Caco-2 (cell line): ENCODE measurements at regions not wholly inside any gene's neighbourhood (a gene's known extent, or its start where the extent isn't known, plus 50 kb on each side); places are given as distances from the start of the nearest gene placed in this dataset.

Experiments
- BruUV-seq: library from RNA; stranded (reverse); fragments of 400-500 nt; replicated peaks from 2 replicates; lab custom pipeline; 2021; lab: Mats Ljungman, UMichigan
- CTCF ChIA-PET: fragments of 300-600 bp; sonication (Branson Sonifier 250); formaldehyde crosslinking; loops from one replicate; lab custom pipeline; 2022; ENCODE audit warnings: antibody characterized with exemption; lab: Charles Lee
- POLR2A ChIA-PET: fragments of 300-600 bp; sonication (Branson Sonifier 250); formaldehyde crosslinking; loops from one replicate; lab custom pipeline; 2022; ENCODE audit warnings: antibody characterized with exemption; lab: Charles Lee
- DNase-seq, 2 experiments: peaks; one replicate each; pipeline versions ENCODE4 v3.0.0 to v3.0.0-alpha.2; 2020 to 2022
- H3K27me3 ChIP-seq: replicated peaks from 2 replicates; pipeline ENCODE4 v1.6.0; 2011; ENCODE audit warnings: low read length; ENCODE audit not compliant: control insufficient read depth, insufficient read depth
- H3K36me3 ChIP-seq: 2 replicates; pipeline ENCODE4 v1.5.1; 2011; ENCODE audit warnings: low read length; ENCODE audit not compliant: control insufficient read depth, insufficient read depth
- H3K4me1 ChIP-seq: fragments of 250-450 bp; sonication (Bioruptor Pico); 2 replicates; pipeline ENCODE4 v1.5.1; 2020; ENCODE audit warnings: mild to moderate bottlenecking
- H3K4me3 ChIP-seq: 2 replicates; pipeline ENCODE4 v1.5.1; 2011; ENCODE audit warnings: low read depth, mild to moderate bottlenecking, control low read depth, low read length
- H3K9me3 ChIP-seq: fragments of 250-450 bp; sonication (Bioruptor Pico); 2 replicates; pipeline ENCODE4 v1.5.1; 2020; ENCODE audit warnings: mild to moderate bottlenecking, moderate library complexity
- H3K27ac Mint-ChIP-seq: one replicate; pipeline ENCODE4 v1.8.0; 2022; ENCODE audit warnings: mixed read lengths; ENCODE audit not compliant: unreplicated experiment
- H3K27me3 Mint-ChIP-seq: one replicate; pipeline ENCODE4 v1.8.0; 2022; ENCODE audit warnings: mixed read lengths; ENCODE audit not compliant: insufficient read depth, unreplicated experiment
- H3K36me3 Mint-ChIP-seq: one replicate; pipeline ENCODE4 v1.8.0; 2022; ENCODE audit warnings: mild to moderate bottlenecking, mixed read lengths; ENCODE audit not compliant: insufficient read depth, unreplicated experiment
- H3K4me1 Mint-ChIP-seq: one replicate; pipeline ENCODE4 v1.8.0; 2022; ENCODE audit warnings: low read depth, mixed read lengths; ENCODE audit not compliant: unreplicated experiment
- H3K4me3 Mint-ChIP-seq: one replicate; pipeline ENCODE4 v1.8.0; 2022; ENCODE audit warnings: mild to moderate bottlenecking, moderate library complexity, mixed read lengths; ENCODE audit not compliant: unreplicated experiment
- H3K9me3 Mint-ChIP-seq: one replicate; pipeline ENCODE4 v1.8.0; 2022; ENCODE audit warnings: mixed read lengths; ENCODE audit not compliant: unreplicated experiment
- CTCF ChIP-seq, 2 experiments: fragments of 200-600 bp in 1 of 2; IDR thresholded peaks; 1 replicate in 1 of 2; 2 replicates in 1 of 2; pipeline versions ENCODE4 v1.5.1 to v1.8.0; 2011 to 2022; ENCODE audit warnings: antibody characterized with exemption in 1 of 2, control low read depth in 1 of 2, inconsistent platforms in 1 of 2, low read depth in 1 of 2, low read length in 1 of 2, mild to moderate bottlenecking in 1 of 2, moderate library complexity in 1 of 2; ENCODE audit not compliant: insufficient read depth in 1 of 2, severe bottlenecking in 1 of 2, unreplicated experiment in 1 of 2
- intact Hi-C: fragments of 100-400 bp; cut with micrococcal nuclease; formaldehyde crosslinking; loops from one replicate; pipeline ENCODE4 v1.10.0; 2022; ENCODE audit not compliant: unreplicated experiment

GRCh38 chr2:13901526-13901925 lies 731.0 kb upstream of the LRATD1 start:
- no peaks in the 10 kb centered on the region for H3K36me3 Mint-ChIP-seq
- ChIA-PET POLR2A (no interaction called here), CTCF (no interaction called here)
- no peaks in the 10 kb centered on the region for H3K27me3 Mint-ChIP-seq
- no peak overlapping the region for H3K4me3 Mint-ChIP-seq
- H3K27me3 ChIP-seq = no peaks in the 10 kb centered on the region
- BruUV-seq = no TSS peak
- H3K4me1 ChIP-seq = no peaks in the 10 kb centered on the region
- DNase-seq = no peak
- no peak overlapping the region for H3K4me3 ChIP-seq
- intact Hi-C loops = no loop called here
- H3K4me1 Mint-ChIP-seq = no peaks in the 10 kb centered on the region
- H3K27ac Mint-ChIP-seq = no peak overlapping the region
- H3K36me3 ChIP-seq = no peaks in the 10 kb centered on the region
- TF ChIP-seq CTCF (IDR thresholded peaks at IDR 0.05; ENCODE audit: insufficient read depth in 1 of 2, low read depth in 1 of 2, low read length in 1 of 2, severe bottlenecking in 1 of 2, unreplicated experiment in 1 of 2) = no peak
- no peaks in the 10 kb centered on the region for H3K9me3 ChIP-seq
- peaks cover 8% of the 10 kb centered on the region for H3K9me3 Mint-ChIP-seq

DNA sequence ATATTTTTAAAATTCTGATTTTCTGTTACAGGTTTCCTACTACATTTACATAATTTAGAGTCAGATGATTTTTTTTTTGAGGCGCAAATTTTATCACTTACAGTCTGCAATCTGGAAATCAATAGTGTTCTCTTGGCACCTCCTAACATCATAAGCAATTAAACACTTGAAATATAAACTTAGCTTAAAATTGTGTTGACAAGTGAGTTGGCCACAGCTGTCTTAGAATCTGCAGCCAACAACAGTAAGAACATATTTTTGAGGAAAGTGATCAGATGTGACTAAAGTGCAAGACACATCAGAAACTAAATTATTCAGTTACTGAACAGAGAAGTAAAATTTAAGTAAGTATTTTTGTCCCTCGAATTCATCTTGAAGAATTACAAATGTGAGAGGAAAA lies 726.7 kb upstream of the LRATD1 start:
- no peaks in the 10 kb centered on the region for H3K9me3 ChIP-seq
- no peaks in the 10 kb centered on the region for H3K27me3 ChIP-seq
- H3K4me3 ChIP-seq = no peak overlapping the region
- no peaks in the 10 kb centered on the region for H3K4me1 ChIP-seq
- Mint-ChIP-seq H3K4me1 (no peaks in the 10 kb centered on the region), H3K36me3 (no peaks in the 10 kb centered on the region), H3K27ac (no peak overlapping the region), H3K27me3 (no peaks in the 10 kb centered on the region), H3K4me3 (no peak overlapping the region), H3K9me3 (no peaks in the 10 kb centered on the region)
- BruUV-seq = no TSS peak
- no peak for TF ChIP-seq CTCF (IDR thresholded peaks at IDR 0.05; ENCODE audit: insufficient read depth in 1 of 2, low read depth in 1 of 2, low read length in 1 of 2, severe bottlenecking in 1 of 2, unreplicated experiment in 1 of 2)
- intact Hi-C loops = no loop called here
- no peaks in the 10 kb centered on the region for H3K36me3 ChIP-seq
- ChIA-PET POLR2A (no interaction called here), CTCF (no interaction called here)
- no peak for DNase-seq

GRCh38 chr2:13916066-13916465 lies 716.5 kb upstream of the LRATD1 start:
- Histone ChIP-seq H3K36me3 (no peaks in the 10 kb centered on the region), H3K4me1 (0 out of 2 replicates have a peak, but pooled peaks cover 4% of the 10 kb centered on the region), H3K9me3 (no peaks in the 10 kb centered on the region), H3K4me3 (no peak overlapping the region), H3K27me3 (no peaks in the 10 kb centered on the region)
- H3K4me3 Mint-ChIP-seq = no peak overlapping the region
- no peak for TF ChIP-seq CTCF (IDR thresholded peaks at IDR 0.05; ENCODE audit: insufficient read depth in 1 of 2, low read depth in 1 of 2, low read length in 1 of 2, severe bottlenecking in 1 of 2, unreplicated experiment in 1 of 2)
- H3K4me1 Mint-ChIP-seq = no peaks in the 10 kb centered on the region
- no peak overlapping the region for H3K27ac Mint-ChIP-seq
- no TSS peak for BruUV-seq
- ChIA-PET CTCF (no interaction called here), POLR2A (no interaction called here)
- no peaks in the 10 kb centered on the region for H3K27me3 Mint-ChIP-seq
- peaks cover 10% of the 10 kb centered on the region for H3K9me3 Mint-ChIP-seq
- intact Hi-C loops = no loop called here
- DNase-seq = no peak
- H3K36me3 Mint-ChIP-seq = no peaks in the 10 kb centered on the region
